ENCODE measurements at regions not wholly inside any gene's neighbourhood (a gene's known extent, or its start where the extent isn't known, plus 50 kb on each side); places are given as distances from the start of the nearest gene placed in this dataset.

- no peaks in the 10 kb centered on the region for H3K27me3 ChIP-seq
- 58% methylated on average over 4 of the region's 4 CpGs for WGBS
- intact Hi-C loops (cut with DNase I): no loop called here
- H3K27ac ChIP-seq (replicated peaks in 1 of 4): no peak overlapping the region
- no peak overlapping the region for H3K4me3 ChIP-seq
- no peak for DNase-seq (ENCODE audit: extremely low spot score)
- TF ChIP-seq POLR2A (IDR thresholded peaks at IDR 0.05; ENCODE audit: low read depth) (no peak), CTCF (IDR thresholded peaks at IDR 0.05) (no peak), EP300 (IDR thresholded peaks at IDR 0.05) (no peak), POLR2AphosphoS5 (IDR thresholded peaks at IDR 0.05) (no peak)
- no peaks in the 10 kb centered on the region for H3K4me1 ChIP-seq
- no peaks in the 10 kb centered on the region for H3K36me3 ChIP-seq
- H3K9me3 ChIP-seq: no peaks in the 10 kb centered on the region
Measured at GRCh38 chr20:12641619-12642018, 367.2 kb upstream of the SPTLC3 start.

GRCh38 chr20:12644461-12644860, 364.3 kb upstream of the SPTLC3 start:
- no peaks in the 10 kb centered on the region for H3K36me3 ChIP-seq
- no peaks in the 10 kb centered on the region for H3K4me1 ChIP-seq
- no peak for DNase-seq (ENCODE audit: extremely low spot score)
- H3K27ac ChIP-seq (replicated peaks in 1 of 4): no peak overlapping the region
- 95% methylated on average over 2 of the region's 2 CpGs for WGBS
- intact Hi-C loops (cut with DNase I): no loop called here
- H3K27me3 ChIP-seq: no peaks in the 10 kb centered on the region
- no peaks in the 10 kb centered on the region for H3K9me3 ChIP-seq
- H3K4me3 ChIP-seq: no peak overlapping the region
- TF ChIP-seq EP300 (IDR thresholded peaks at IDR 0.05) (no peak), CTCF (IDR thresholded peaks at IDR 0.05) (no peak), POLR2AphosphoS5 (IDR thresholded peaks at IDR 0.05) (no peak), POLR2A (IDR thresholded peaks at IDR 0.05; ENCODE audit: low read depth) (no peak)

- H3K27ac ChIP-seq (replicated peaks in 1 of 4): no peak overlapping the region
- H3K9me3 ChIP-seq: no peaks in the 10 kb centered on the region
- DNase-seq (ENCODE audit: extremely low spot score): no peak
- H3K36me3 ChIP-seq: no peaks in the 10 kb centered on the region
- intact Hi-C loops (cut with DNase I): no loop called here
- H3K4me3 ChIP-seq: no peak overlapping the region
- H3K4me1 ChIP-seq: no peaks in the 10 kb centered on the region
- TF ChIP-seq EP300 (IDR thresholded peaks at IDR 0.05) (no peak), POLR2A (IDR thresholded peaks at IDR 0.05; ENCODE audit: low read depth) (no peak)
- no peaks in the 10 kb centered on the region for H3K27me3 ChIP-seq
- WGBS: 70% methylated on average over 2 of the region's 2 CpGs
Measured at GRCh38 chr20:12649234-12649633, 359.5 kb upstream of the SPTLC3 start.

GRCh38 chr20:12653642-12654041, 355.1 kb upstream of the SPTLC3 start:
- Histone ChIP-seq H3K27me3 (no peaks in the 10 kb centered on the region), H3K4me3 (no peak overlapping the region), H3K9me3 (no peaks in the 10 kb centered on the region), H3K27ac (replicated peaks in 1 of 4) (no peak overlapping the region), H3K36me3 (no peaks in the 10 kb centered on the region), H3K4me1 (no peaks in the 10 kb centered on the region)
- TF ChIP-seq CTCF (IDR thresholded peaks at IDR 0.05) (no peak), POLR2A (IDR thresholded peaks at IDR 0.05; ENCODE audit: low read depth) (no peak), EP300 (IDR thresholded peaks at IDR 0.05) (no peak)
- no peak for DNase-seq (ENCODE audit: extremely low spot score)
- intact Hi-C loops (cut with DNase I): no loop called here

- 56% methylated on average over 1 of the region's 1 CpG for WGBS
- H3K36me3 ChIP-seq: no peaks in the 10 kb centered on the region
- no peak overlapping the region for H3K27ac ChIP-seq (replicated peaks in 1 of 4)
- intact Hi-C loops (cut with DNase I): no loop called here
- H3K4me3 ChIP-seq: no peak overlapping the region
- no peak for DNase-seq (ENCODE audit: extremely low spot score)
- peaks cover 0 to 2% (median 0%) of the 10 kb centered on the region in 4 donors for H3K9me3 ChIP-seq
- TF ChIP-seq EP300 (IDR thresholded peaks at IDR 0.05) (no peak), POLR2AphosphoS5 (IDR thresholded peaks at IDR 0.05) (no peak), CTCF (IDR thresholded peaks at IDR 0.05) (no peak), POLR2A (IDR thresholded peaks at IDR 0.05; ENCODE audit: low read depth) (no peak)
- H3K4me1 ChIP-seq: no peaks in the 10 kb centered on the region
- no peaks in the 10 kb centered on the region for H3K27me3 ChIP-seq
Measured at GRCh38 chr20:12659942-12660341, 348.8 kb upstream of the SPTLC3 start.
